Breast epithelium (tissue), 3 donors: ENCODE measurements at regions not wholly inside any gene's neighbourhood (a gene's known extent, or its start where the extent isn't known, plus 50 kb on each side); places are given as distances from the start of the nearest gene placed in this dataset.

Experiments used
- CTCF ChIP-seq, 3 donors: fragments of 450-650 bp; IDR thresholded peaks; one replicate each; pipeline ENCODE4 v1.5.1; 2016 to 2017; ENCODE audit warnings: antibody characterized with exemption in 3 of 3, mild to moderate bottlenecking in 3 of 3, moderate library complexity in 3 of 3
- POLR2A ChIP-seq: fragments of 450-650 bp; IDR thresholded peaks from one replicate; pipeline ENCODE4 v1.6.1; 2016; ENCODE audit warnings: antibody characterized with exemption, mild to moderate bottlenecking, moderate library complexity
- POLR2AphosphoS5 ChIP-seq, 3 donors: sonication (generic); formaldehyde crosslinking; IDR thresholded peaks; one replicate each; pipeline ENCODE4 v1.6.1; 2017; ENCODE audit warnings: antibody characterized with exemption in 3 of 3

- TF ChIP-seq CTCF (IDR thresholded peaks at IDR 0.05) (no peak), POLR2A (no peak), POLR2AphosphoS5 (IDR thresholded peaks at IDR 0.05) (no peak)
Measured at GRCh38 chr7:24406053-24406788, 122.2 kb downstream of the NPY start.
